HepG2 (cell line): ENCODE measurements at regions not wholly inside any gene's neighbourhood (a gene's known extent, or its start where the extent isn't known, plus 50 kb on each side); places are given as distances from the start of the nearest gene placed in this dataset.
A peak's percentile ranks its signal among the peaks of the same experiment; 100 is the strongest.

Experiments
- CREB1 ChIP-seq, 2 experiments: fragments of 450-650 bp in 1 of 2; IDR thresholded peaks; 2 replicates each; pipeline ENCODE4 v1.6.1; 2016 to 2017; ENCODE audit warnings: control low read depth in 1 of 2, mild to moderate bottlenecking in 1 of 2, missing compliant biosample characterization in 1 of 2, missing genetic modification characterization in 1 of 2
- CREM ChIP-seq, 2 experiments: sonication (generic) in 1 of 2; formaldehyde crosslinking in 1 of 2; IDR thresholded peaks; 2 replicates each; pipeline versions ENCODE4 v1.4.0 to v1.6.1; 2016 to 2020; ENCODE audit warnings: antibody characterized with exemption in 1 of 2, mild to moderate bottlenecking in 1 of 2, missing genetic modification reagents in 1 of 2
- DBP ChIP-seq: sonication (generic); formaldehyde crosslinking; IDR thresholded peaks from 2 replicates; pipeline ENCODE4 v1.4.0; 2020; ENCODE audit warnings: missing genetic modification reagents; ENCODE audit errors: not compliant biosample characterization
- GATA4 ChIP-seq: sonication (generic); IDR thresholded peaks from 2 replicates; pipeline ENCODE4 v1.6.1; 2016; ENCODE audit warnings: antibody characterized with exemption, low read depth, borderline replicate concordance
- GATAD1 ChIP-seq: IDR thresholded peaks from 2 replicates; pipeline ENCODE4 v1.6.1; 2016; ENCODE audit warnings: missing genetic modification reagents, missing compliant biosample characterization
- MXI1 ChIP-seq: IDR thresholded peaks from 3 replicates; pipeline ENCODE4 v1.6.1; 2012; ENCODE audit warnings: low read depth, low read length, inconsistent platforms, borderline replicate concordance
- NFIB ChIP-seq: sonication (generic); formaldehyde crosslinking; IDR thresholded peaks from 2 replicates; pipeline ENCODE4 v1.9.0; 2021; ENCODE audit warnings: missing genetic modification reagents, mild to moderate bottlenecking, borderline replicate concordance
- NFYC ChIP-seq: IDR thresholded peaks from 2 replicates; pipeline ENCODE4 v1.6.1; 2016; ENCODE audit warnings: missing genetic modification reagents, missing compliant biosample characterization
- NR0B2 ChIP-seq: sonication (generic); formaldehyde crosslinking; IDR thresholded peaks from 2 replicates; pipeline ENCODE4 v1.4.0; 2020; ENCODE audit warnings: mild to moderate bottlenecking, missing genetic modification reagents
- PPARG ChIP-seq: conservative IDR thresholded peaks from 2 replicates; pipeline ENCODE4 v1.6.1; 2016; ENCODE audit warnings: missing biosample characterization, missing genetic modification reagents
- TCF12 ChIP-seq, 2 experiments: fragments of 450-650 bp in 1 of 2; sonication (generic) in 1 of 2; formaldehyde crosslinking in 1 of 2; IDR thresholded peaks; 2 replicates each; pipeline versions ENCODE4 v1.6.1 to v1.8.0; 2017 to 2022; ENCODE audit warnings: antibody characterized with exemption in 1 of 2, mild to moderate bottlenecking in 1 of 2, missing genetic modification reagents in 1 of 2, moderate library complexity in 1 of 2
- TEAD3 ChIP-seq: optimal IDR thresholded peaks from 2 replicates; pipeline ENCODE3; 2016; ENCODE audit warnings: borderline replicate concordance
- THAP11 ChIP-seq: IDR thresholded peaks from 2 replicates; pipeline ENCODE4 v1.6.1; 2016; ENCODE audit warnings: missing biosample characterization, missing genetic modification reagents
- XRCC5 ChIP-seq: fragments of 200-400 bp; formaldehyde crosslinking; optimal IDR thresholded peaks from 2 replicates; pipeline ENCODE3; 2017; ENCODE audit warnings: mild to moderate bottlenecking, low read length
- ZMAT3 ChIP-seq: sonication (generic); formaldehyde crosslinking; conservative IDR thresholded peaks from 2 replicates; pipeline ENCODE4 v1.7.0; 2021; ENCODE audit warnings: missing genetic modification reagents
- ZNF136 ChIP-seq: sonication (generic); formaldehyde crosslinking; IDR thresholded peaks from 2 replicates; pipeline ENCODE4 v1.8.1; 2022; ENCODE audit warnings: low read depth, mild to moderate bottlenecking, moderate library complexity, missing genetic modification reagents
- ZNF264 ChIP-seq: sonication (generic); formaldehyde crosslinking; IDR thresholded peaks from 2 replicates; pipeline ENCODE4 v1.4.0; 2020; ENCODE audit warnings: missing genetic modification reagents
- ZNF556 ChIP-seq: sonication (generic); formaldehyde crosslinking; IDR thresholded peaks from 2 replicates; pipeline ENCODE4 v1.4.0; 2020; ENCODE audit warnings: mild to moderate bottlenecking, missing genetic modification reagents, borderline replicate concordance
- ZNF792 ChIP-seq: IDR thresholded peaks from 2 replicates; pipeline ENCODE4 v1.6.1; 2016
- ZNF841 ChIP-seq: sonication (generic); formaldehyde crosslinking; IDR thresholded peaks from 2 replicates; pipeline ENCODE4 v1.8.1; 2023; ENCODE audit warnings: missing genetic modification reagents, borderline replicate concordance
- ZNF878 ChIP-seq: sonication (generic); formaldehyde crosslinking; IDR thresholded peaks from 2 replicates; pipeline ENCODE4 v1.8.1; 2023; ENCODE audit warnings: mild to moderate bottlenecking, missing genetic modification reagents, moderate library complexity
- TF ChIP-seq, protein P1 (sequence below): sonication (generic); formaldehyde crosslinking; IDR thresholded peaks from 2 replicates; pipeline ENCODE4 v1.9.0; 2022; ENCODE audit warnings: low read depth, missing genetic modification reagents
- TF ChIP-seq, protein P2 (sequence below): sonication (generic); formaldehyde crosslinking; IDR thresholded peaks from 2 replicates; pipeline ENCODE4 v1.8.0; 2022; ENCODE audit warnings: missing genetic modification reagents, mild to moderate bottlenecking, borderline replicate concordance
- TF ChIP-seq, protein P3 (sequence below): sonication (generic); formaldehyde crosslinking; conservative IDR thresholded peaks from 2 replicates; pipeline ENCODE4 v1.4.0; 2020; ENCODE audit warnings: missing genetic modification reagents

DNA sequence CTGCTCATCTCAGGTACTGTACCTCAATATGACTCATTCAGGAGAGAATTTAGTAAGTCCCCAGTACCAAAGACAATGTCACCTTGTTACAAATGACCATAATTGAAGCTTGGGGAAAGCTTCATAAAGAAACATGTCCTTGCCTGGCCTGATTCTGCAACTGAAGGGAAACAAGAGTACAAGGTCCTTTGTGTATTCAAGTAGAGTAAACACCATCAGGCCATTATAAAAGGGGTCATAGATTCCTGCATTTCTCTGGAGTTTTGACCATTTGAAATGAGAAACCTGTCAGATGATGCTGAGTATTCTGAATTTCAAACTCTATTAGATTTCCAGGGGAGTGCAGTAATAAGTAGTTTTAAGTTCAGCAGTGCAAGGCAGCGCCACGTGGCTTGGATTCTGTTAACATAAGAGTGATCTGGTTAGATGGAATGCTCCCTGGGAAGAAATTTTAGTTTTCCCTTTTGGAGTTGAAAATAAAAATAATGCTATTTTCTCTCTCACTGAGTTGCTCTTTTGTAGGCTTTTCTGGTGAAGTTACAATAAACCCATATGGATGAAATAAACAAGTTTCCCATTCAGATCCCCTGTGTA is 1054.3 kb downstream of the EPHA7 start (continued):
- no peak for TF ChIP-seq NR0B2 (CRISPR knock-in tag)
- TF ChIP-seq TEAD3 (CRISPR knock-in tag) = peak; percentile 70
- no peak for TF ChIP-seq ZNF841 (CRISPR knock-in tag)
- no peak for TF ChIP-seq XRCC5
- TF ChIP-seq GATA4 = no peak; the same call in 1 of the 2 replicates
- no peak for TF ChIP-seq TCF12 (IDR thresholded peaks at IDR 0.05)
- TF ChIP-seq TCF12 (CRISPR knock-in tag; IDR thresholded peaks at IDR 0.05) = no peak
- no peak for TF ChIP-seq NFYC
- no peak for TF ChIP-seq MXI1
- TF ChIP-seq CREB1 (IDR thresholded peaks at IDR 0.05) = peak; percentile 37; the same call in 1 of the 2 replicates
- TF ChIP-seq CREB1 (CRISPR knock-in tag; IDR thresholded peaks at IDR 0.05) = no peak
- TF ChIP-seq ZNF136 (CRISPR knock-in tag) = no peak
- 0 out of 2 replicates have a peak, but pooled peaks have one; percentile 20 for TF ChIP-seq GATAD1
- TF ChIP-seq, protein P1, sequence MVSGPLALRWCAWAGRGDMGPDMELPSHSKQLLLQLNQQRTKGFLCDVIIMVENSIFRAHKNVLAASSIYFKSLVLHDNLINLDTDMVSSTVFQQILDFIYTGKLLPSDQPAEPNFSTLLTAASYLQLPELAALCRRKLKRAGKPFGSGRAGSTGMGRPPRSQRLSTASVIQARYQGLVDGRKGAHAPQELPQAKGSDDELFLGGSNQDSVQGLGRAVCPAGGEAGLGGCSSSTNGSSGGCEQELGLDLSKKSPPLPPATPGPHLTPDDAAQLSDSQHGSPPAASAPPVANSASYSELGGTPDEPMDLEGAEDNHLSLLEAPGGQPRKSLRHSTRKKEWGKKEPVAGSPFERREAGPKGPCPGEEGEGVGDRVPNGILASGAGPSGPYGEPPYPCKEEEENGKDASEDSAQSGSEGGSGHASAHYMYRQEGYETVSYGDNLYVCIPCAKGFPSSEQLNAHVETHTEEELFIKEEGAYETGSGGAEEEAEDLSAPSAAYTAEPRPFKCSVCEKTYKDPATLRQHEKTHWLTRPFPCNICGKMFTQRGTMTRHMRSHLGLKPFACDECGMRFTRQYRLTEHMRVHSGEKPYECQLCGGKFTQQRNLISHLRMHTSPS = no peak
- peak; percentile 26; the same call in 1 of the 2 replicates for TF ChIP-seq ZNF792 (CRISPR knock-in tag)
- TF ChIP-seq, protein P2, sequence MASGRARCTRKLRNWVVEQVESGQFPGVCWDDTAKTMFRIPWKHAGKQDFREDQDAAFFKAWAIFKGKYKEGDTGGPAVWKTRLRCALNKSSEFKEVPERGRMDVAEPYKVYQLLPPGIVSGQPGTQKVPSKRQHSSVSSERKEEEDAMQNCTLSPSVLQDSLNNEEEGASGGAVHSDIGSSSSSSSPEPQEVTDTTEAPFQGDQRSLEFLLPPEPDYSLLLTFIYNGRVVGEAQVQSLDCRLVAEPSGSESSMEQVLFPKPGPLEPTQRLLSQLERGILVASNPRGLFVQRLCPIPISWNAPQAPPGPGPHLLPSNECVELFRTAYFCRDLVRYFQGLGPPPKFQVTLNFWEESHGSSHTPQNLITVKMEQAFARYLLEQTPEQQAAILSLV (CRISPR knock-in tag) = no peak
- TF ChIP-seq ZNF878 = no peak
- TF ChIP-seq, protein P3, sequence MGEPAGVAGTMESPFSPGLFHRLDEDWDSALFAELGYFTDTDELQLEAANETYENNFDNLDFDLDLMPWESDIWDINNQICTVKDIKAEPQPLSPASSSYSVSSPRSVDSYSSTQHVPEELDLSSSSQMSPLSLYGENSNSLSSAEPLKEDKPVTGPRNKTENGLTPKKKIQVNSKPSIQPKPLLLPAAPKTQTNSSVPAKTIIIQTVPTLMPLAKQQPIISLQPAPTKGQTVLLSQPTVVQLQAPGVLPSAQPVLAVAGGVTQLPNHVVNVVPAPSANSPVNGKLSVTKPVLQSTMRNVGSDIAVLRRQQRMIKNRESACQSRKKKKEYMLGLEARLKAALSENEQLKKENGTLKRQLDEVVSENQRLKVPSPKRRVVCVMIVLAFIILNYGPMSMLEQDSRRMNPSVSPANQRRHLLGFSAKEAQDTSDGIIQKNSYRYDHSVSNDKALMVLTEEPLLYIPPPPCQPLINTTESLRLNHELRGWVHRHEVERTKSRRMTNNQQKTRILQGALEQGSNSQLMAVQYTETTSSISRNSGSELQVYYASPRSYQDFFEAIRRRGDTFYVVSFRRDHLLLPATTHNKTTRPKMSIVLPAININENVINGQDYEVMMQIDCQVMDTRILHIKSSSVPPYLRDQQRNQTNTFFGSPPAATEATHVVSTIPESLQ (CRISPR knock-in tag) = no peak
- TF ChIP-seq ZNF264 = no peak
- no peak for TF ChIP-seq ZMAT3 (CRISPR knock-in tag)
- 0 out of 2 replicates have a peak, but pooled peaks have one; percentile 23 for TF ChIP-seq THAP11
- peak; percentile 70 for TF ChIP-seq CREM (IDR thresholded peaks at IDR 0.05)
- TF ChIP-seq CREM (CRISPR knock-in tag; IDR thresholded peaks at IDR 0.05) = no peak
- TF ChIP-seq DBP = no peak
- TF ChIP-seq PPARG = peak; percentile 73
- TF ChIP-seq ZNF556 (CRISPR knock-in tag) = no peak
- TF ChIP-seq NFIB (CRISPR knock-in tag) = no peak
